GM19324 (cell line): ENCODE measurements at regions not wholly inside any gene's neighbourhood (a gene's known extent, or its start where the extent isn't known, plus 50 kb on each side); places are given as distances from the start of the nearest gene placed in this dataset.

ENCODE experiments used
- ATAC-seq: cut with Tn5 transposase; IDR thresholded peaks from one replicate; pipeline ENCODE4 v1.9.1; 2021; ENCODE audit warnings: mild to moderate bottlenecking, moderate library complexity; ENCODE audit not compliant: unreplicated experiment, low FRiP score

- ATAC-seq = no peak
These were observed 1167.4 kb downstream of the BRD1 start for GRCh38 chr22:48660104-48660789.

GRCh38 chr22:48659404-48659996 lies 1168.2 kb downstream of the BRD1 start:
- ATAC-seq = no peak

GRCh38 chr22:48658871-48659270 lies 1168.8 kb downstream of the BRD1 start:
- ATAC-seq = no peak

- ATAC-seq = no peak
These were observed 1169.4 kb downstream of the BRD1 start for GRCh38 chr22:48658246-48658645.

GRCh38 chr22:48654492-48654891 lies 1173.2 kb downstream of the BRD1 start:
- no peak for ATAC-seq

- ATAC-seq = no peak
These were observed 1173.7 kb downstream of the BRD1 start for GRCh38 chr22:48653929-48654328.

- no peak for ATAC-seq
These were observed 1174.4 kb downstream of the BRD1 start for GRCh38 chr22:48653306-48653705.

GRCh38 chr22:48652796-48653195 lies 1174.9 kb downstream of the BRD1 start:
- ATAC-seq = no peak

- ATAC-seq = no peak
These were observed 1175.6 kb downstream of the BRD1 start for GRCh38 chr22:48651981-48652538.

- ATAC-seq = no peak
These were observed 1176.4 kb downstream of the BRD1 start for GRCh38 chr22:48651036-48651890.

GRCh38 chr22:48650323-48651035 lies 1177.2 kb downstream of the BRD1 start:
- no peak for ATAC-seq

- no peak for ATAC-seq
These were observed 1178.2 kb downstream of the BRD1 start for GRCh38 chr22:48649466-48649865.

GRCh38 chr22:48649031-48649430 lies 1178.6 kb downstream of the BRD1 start:
- ATAC-seq = no peak

- no peak for ATAC-seq
These were observed 1179.8 kb downstream of the BRD1 start for GRCh38 chr22:48647606-48648515.

GRCh38 chr22:48647051-48647450 lies 1180.6 kb downstream of the BRD1 start:
- ATAC-seq = no peak

GRCh38 chr22:48646216-48646925 lies 1181.3 kb downstream of the BRD1 start:
- ATAC-seq = no peak

- ATAC-seq = no peak
These were observed 1181.9 kb downstream of the BRD1 start for GRCh38 chr22:48645766-48646165.

- ATAC-seq = no peak
These were observed 1182.7 kb downstream of the BRD1 start for GRCh38 chr22:48644997-48645396.

- ATAC-seq = no peak
These were observed 1183.6 kb downstream of the BRD1 start for GRCh38 chr22:48644108-48644507.
